ENCODE measurements at regions not wholly inside any gene's neighbourhood (a gene's known extent, or its start where the extent isn't known, plus 50 kb on each side); places are given as distances from the start of the nearest gene placed in this dataset.

GRCh38 chr11:122177238-122177637, 61.2 kb upstream of the BLID start (continued):
- no peak for TF ChIP-seq KLF10 (CRISPR knock-in tag; IDR thresholded peaks at IDR 0.05)
- no peak for TF ChIP-seq TAF9B (IDR thresholded peaks at IDR 0.05; ENCODE audit: partially characterized antibody)
- TF ChIP-seq ZNF766 (CRISPR knock-in tag; conservative IDR thresholded peaks at IDR 0.05): no peak
- TF ChIP-seq SPI1 (IDR thresholded peaks at IDR 0.05; ENCODE audit: borderline replicate concordance, low read depth, low read length): no peak
- no peak for TF ChIP-seq NONO (IDR thresholded peaks at IDR 0.05; ENCODE audit: low read depth in 2 of 2, low read length in 1 of 2)
- TF ChIP-seq MBD1 (CRISPR knock-in tag; IDR thresholded peaks at IDR 0.05): no peak
- no peak for TF ChIP-seq GABPB1 (CRISPR knock-in tag; IDR thresholded peaks at IDR 0.05)
- no peak for TF ChIP-seq PPARD (CRISPR knock-in tag; IDR thresholded peaks at IDR 0.05)

GRCh38 chr11:122176651-122177050, 60.6 kb upstream of the BLID start:
- no peaks in the 10 kb centered on the region for H3K4me1 ChIP-seq (replicated peaks in 1 of 2; ENCODE audit: control insufficient read depth in 2 of 2, insufficient read depth in 2 of 2, low read length in 2 of 2)
- H3K9ac ChIP-seq (ENCODE audit: insufficient read depth in 1 of 2, low read depth in 2 of 2, low read length in 2 of 2): no peak overlapping the region
- intact Hi-C loops (cut with micrococcal nuclease) (no loop called here), in situ Hi-C loops (cut with MboI) (no loop called here)
- ATAC-seq (no peak), FAIRE-seq (no peak), DNase-seq (ENCODE audit: extremely low read depth in 1 of 4, low spot score in 3 of 4) (no peak)
- H3K9me3 ChIP-seq (replicated peaks; ENCODE audit: control insufficient read depth, insufficient read depth, low read depth, low read length): no peaks in the 10 kb centered on the region
- no peaks in the 10 kb centered on the region for H3K36me3 ChIP-seq (ENCODE audit: control insufficient read depth, insufficient read depth, low read length)
- WGBS (ENCODE audit: insufficient coverage, low coverage, missing lambda C conversion rate): 0% methylated on average over 3 of the region's 3 CpGs
- no peak overlapping the region for H3K4me2 ChIP-seq (ENCODE audit: insufficient read depth, low read length)
- H3K4me3 ChIP-seq: no peak overlapping the region
- CTCF ChIA-PET (ENCODE audit: low intra/inter-chr PET ratio): no interaction called here
- H3K27ac ChIP-seq (ENCODE audit: extremely low read depth, low read depth, low read length): no peak overlapping the region
- no peaks in the 10 kb centered on the region for H4K20me1 ChIP-seq (replicated peaks; ENCODE audit: control insufficient read depth, insufficient read depth, low read length)
- no peaks in the 10 kb centered on the region for H3K27me3 ChIP-seq (ENCODE audit: control insufficient read depth in 2 of 2, insufficient read depth in 2 of 2, low read length in 2 of 2)
- POLR2A ChIA-PET: no interaction called here
- no peaks in the 10 kb centered on the region for H3K9me1 ChIP-seq (ENCODE audit: control insufficient read depth, insufficient read depth, low read length)
- H2AFZ ChIP-seq (ENCODE audit: low read depth, low read length): no peak overlapping the region
- no peaks in the 10 kb centered on the region for H3K79me2 ChIP-seq (ENCODE audit: control insufficient read depth, insufficient read depth, low read length)
- no TSS peak for BruUV-seq (replicated peaks)
- TF ChIP-seq AFF1 (IDR thresholded peaks at IDR 0.05; ENCODE audit: low read depth in 1 of 2, partially characterized antibody in 2 of 2): no peak
- TF ChIP-seq ZBTB8A (IDR thresholded peaks at IDR 0.05; ENCODE audit: partially characterized antibody): no peak
- TF ChIP-seq MTA1 (IDR thresholded peaks at IDR 0.05; ENCODE audit: borderline replicate concordance): no peak
- no peak for TF ChIP-seq ZNF77 (CRISPR knock-in tag; IDR thresholded peaks at IDR 0.05)
- no peak for TF ChIP-seq ZNF224 (CRISPR knock-in tag; IDR thresholded peaks at IDR 0.05)
- TF ChIP-seq ZNF79 (CRISPR knock-in tag; IDR thresholded peaks at IDR 0.05; ENCODE audit: low read depth): no peak
- no peak for TF ChIP-seq YBX1 (IDR thresholded peaks at IDR 0.05)
- TF ChIP-seq TCFL5 (CRISPR knock-in tag; conservative IDR thresholded peaks at IDR 0.05): no peak
- TF ChIP-seq CREM (IDR thresholded peaks at IDR 0.05; ENCODE audit: low read depth): no peak
- no peak for TF ChIP-seq SMAD1 (IDR thresholded peaks at IDR 0.05; ENCODE audit: low read depth, low read length, partially characterized antibody)
- TF ChIP-seq MAFF (IDR thresholded peaks at IDR 0.05; ENCODE audit: low read length): no peak
- no peak for TF ChIP-seq ZNF274 (IDR thresholded peaks at IDR 0.05; ENCODE audit: borderline replicate concordance, low read depth, low read length)

Data from K562 (cell line).